T-cell (primary cell): ENCODE measurements at regions not wholly inside any gene's neighbourhood (a gene's known extent, or its start where the extent isn't known, plus 50 kb on each side); places are given as distances from the start of the nearest gene placed in this dataset.

ENCODE experiments used
- ATAC-seq, 4 experiments: fragments of 200-7000 bp in 3 of 4; fragments of 150-1000 bp in 1 of 4; cut with Tn5 transposase; replicated peaks in 1 of 4; 1 replicate in 3 of 4; 2 replicates in 1 of 4; pipeline ENCODE4 v1.10.0; 2021; ENCODE audit warnings: moderate library complexity in 3 of 4, mild to moderate bottlenecking in 2 of 4, moderate number of reproducible peaks in 1 of 4
- CTCF ChIA-PET, 2 donors: fragments of 300-600 bp; sonication (Branson Sonifier 250); formaldehyde crosslinking; loops; one replicate each; lab custom pipeline; 2022; ENCODE audit warnings: antibody characterized with exemption in 2 of 2; lab: Charles Lee
- POLR2A ChIA-PET, 2 donors: fragments of 300-600 bp; sonication (Branson Sonifier 250); formaldehyde crosslinking; loops; one replicate each; lab custom pipeline; 2022; ENCODE audit warnings: antibody characterized with exemption in 2 of 2; lab: Charles Lee
- DNase-seq, 35 experiments: peaks; one replicate each; pipeline versions ENCODE4 v3.0.0 to v3.0.0-alpha.2; 2013 to 2023
- H3K27ac ChIP-seq: one replicate; pipeline ENCODE4 v1.5.1; 2013; ENCODE audit warnings: low read length
- H3K27me3 ChIP-seq, 2 experiments: replicated peaks in 1 of 2; 1 replicate in 1 of 2; 2 replicates in 1 of 2; pipeline versions ENCODE4 v1.6.1 to v1.7.0; 2013; ENCODE audit warnings: low read length in 1 of 2, mixed read lengths in 1 of 2; ENCODE audit not compliant: control insufficient read depth in 2 of 2, insufficient read depth in 2 of 2; ENCODE audit errors: extremely low read depth in 1 of 2
- H3K36me3 ChIP-seq, 2 donors: 1 replicate in 1 of 2; 2 replicates in 1 of 2; pipeline versions ENCODE4 v1.6.1 to v1.7.0; 2013; ENCODE audit warnings: low read length in 1 of 2; ENCODE audit not compliant: control insufficient read depth in 2 of 2, insufficient read depth in 1 of 2; ENCODE audit errors: extremely low read depth in 1 of 2
- H3K4me1 ChIP-seq, 2 experiments: 1 replicate in 1 of 2; 2 replicates in 1 of 2; pipeline versions ENCODE4 v1.6.1 to v1.7.0; 2013; ENCODE audit warnings: low read length in 2 of 2, mixed read lengths in 1 of 2; ENCODE audit not compliant: insufficient read depth in 2 of 2, control insufficient read depth in 1 of 2; ENCODE audit errors: extremely low read depth in 1 of 2
- H3K4me3 ChIP-seq, 2 donors: 1 replicate in 1 of 2; 2 replicates in 1 of 2; pipeline versions ENCODE4 v1.5.1 to v1.7.0; 2013; ENCODE audit warnings: mild to moderate bottlenecking in 2 of 2, low read length in 1 of 2, moderate library complexity in 1 of 2; ENCODE audit not compliant: control insufficient read depth in 1 of 2; ENCODE audit errors: extremely low read depth in 1 of 2
- H3K9me3 ChIP-seq: 2 replicates; pipeline ENCODE4 v1.7.0; 2013
- H3K27ac Mint-ChIP-seq, 2 donors: one replicate each; pipeline ENCODE4 v1.8.0; 2020 to 2021; ENCODE audit warnings: mild to moderate bottlenecking in 2 of 2, mixed read lengths in 2 of 2
- H3K27me3 Mint-ChIP-seq, 2 donors: one replicate each; pipeline ENCODE4 v1.8.0; 2021 to 2022; ENCODE audit warnings: mixed read lengths in 2 of 2
- H3K36me3 Mint-ChIP-seq: one replicate; pipeline ENCODE4 v1.8.0; 2021; ENCODE audit warnings: mixed read lengths
- H3K4me1 Mint-ChIP-seq, 3 donors: one replicate each; pipeline ENCODE4 v1.8.0; 2020 to 2022; ENCODE audit warnings: mixed read lengths in 3 of 3, mild to moderate bottlenecking in 1 of 3
- H3K4me3 Mint-ChIP-seq, 3 donors: one replicate each; pipeline ENCODE4 v1.8.0; 2020 to 2022; ENCODE audit warnings: mild to moderate bottlenecking in 3 of 3, mixed read lengths in 3 of 3, moderate library complexity in 3 of 3
- H3K9me3 Mint-ChIP-seq, 3 donors: one replicate each; pipeline ENCODE4 v1.8.0; 2020 to 2022; ENCODE audit warnings: mixed read lengths in 3 of 3
- WGBS: methylation state at CpG from one replicate; pipeline ENCODE4 v1.1.5; 2013; ENCODE audit warnings: missing lambda C conversion rate; ENCODE audit not compliant: insufficient coverage; 5-methylcytosine and 5-hydroxymethylcytosine counted together

DNA sequence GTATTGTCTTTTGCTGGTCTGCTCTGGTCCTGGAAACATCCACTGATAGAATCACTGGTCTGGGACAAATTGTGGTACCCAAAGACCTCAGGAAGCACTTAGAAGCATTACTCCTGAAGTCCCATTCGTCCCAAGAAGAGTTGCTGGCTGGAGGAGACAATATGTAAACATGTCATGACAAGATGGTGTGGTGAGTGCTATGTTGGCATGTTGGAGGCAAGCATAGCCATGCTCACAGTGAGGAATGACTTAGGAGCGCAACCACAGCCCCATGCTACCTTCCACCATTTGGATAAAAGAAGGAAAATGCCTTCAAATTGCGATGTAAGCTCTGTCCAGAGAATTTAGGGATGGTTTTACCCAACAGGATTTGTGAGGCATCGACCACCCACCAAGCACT is 115.8 kb upstream of the STC2 start:
- Mint-ChIP-seq H3K27ac (no peak overlapping the region), H3K36me3 (no peaks in the 10 kb centered on the region), H3K4me1 (no peaks in the 10 kb centered on the region), H3K4me3 (no peak overlapping the region), H3K9me3 (no peaks in the 10 kb centered on the region), H3K27me3 (peaks cover 4 to 17% of the 10 kb centered on the region in 2 donors)
- Histone ChIP-seq H3K27me3 (peaks cover 2 to 12% of the 10 kb centered on the region in 2 experiments), H3K9me3 (no peaks in the 10 kb centered on the region), H3K36me3 (no peaks in the 10 kb centered on the region), H3K4me1 (no peaks in the 10 kb centered on the region), H3K4me3 (no peak overlapping the region), H3K27ac (no peak overlapping the region)
- DNase-seq (no peak), ATAC-seq (no peak)
- ChIA-PET POLR2A (no interaction called here), CTCF (no interaction called here)
- 29% methylated on average over 1 of the region's 4 CpGs for WGBS

DNA sequence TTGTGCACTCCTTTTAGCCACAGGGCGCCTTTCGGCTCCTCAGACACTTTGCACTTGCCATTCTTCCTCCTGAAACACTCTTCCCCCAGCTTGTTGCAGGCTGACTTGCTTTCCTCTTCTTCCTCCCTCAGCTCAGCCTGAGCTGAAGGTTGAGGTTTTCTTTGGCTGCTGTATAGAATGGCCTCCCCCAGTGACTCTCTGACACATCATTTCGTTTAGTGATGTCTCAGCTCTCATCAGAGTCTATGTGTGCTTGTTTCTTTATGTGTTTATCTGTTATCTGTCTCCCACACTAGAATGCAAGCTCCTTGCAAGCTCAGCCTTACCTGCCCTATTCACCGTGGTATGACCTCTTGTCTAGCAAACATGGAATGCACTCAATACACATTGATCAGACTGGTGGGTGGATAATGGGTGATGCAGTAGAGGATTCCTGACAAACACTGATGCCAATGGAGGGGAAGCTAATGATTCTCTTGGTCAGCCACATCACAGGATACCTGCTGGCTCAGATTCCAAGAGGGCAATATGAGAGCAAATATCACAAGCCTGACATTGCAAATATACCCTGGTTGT is 112.9 kb upstream of the STC2 start:
- WGBS = 75% methylated on average over 2 of the region's 4 CpGs
- Mint-ChIP-seq H3K4me3 (no peak overlapping the region), H3K9me3 (no peaks in the 10 kb centered on the region), H3K27ac (no peak overlapping the region), H3K4me1 (no peaks in the 10 kb centered on the region), H3K36me3 (no peaks in the 10 kb centered on the region), H3K27me3 (peaks cover 8 to 18% of the 10 kb centered on the region in 2 donors)
- Histone ChIP-seq H3K36me3 (no peaks in the 10 kb centered on the region), H3K27ac (no peak overlapping the region), H3K9me3 (no peaks in the 10 kb centered on the region), H3K4me3 (no peak overlapping the region), H3K4me1 (no peaks in the 10 kb centered on the region), H3K27me3 (peaks cover 0 to 17% of the 10 kb centered on the region in 2 experiments)
- POLR2A ChIA-PET = no interaction called here
- DNase-seq (no peak), ATAC-seq (no peak)
- CTCF ChIA-PET = no interaction called here

DNA sequence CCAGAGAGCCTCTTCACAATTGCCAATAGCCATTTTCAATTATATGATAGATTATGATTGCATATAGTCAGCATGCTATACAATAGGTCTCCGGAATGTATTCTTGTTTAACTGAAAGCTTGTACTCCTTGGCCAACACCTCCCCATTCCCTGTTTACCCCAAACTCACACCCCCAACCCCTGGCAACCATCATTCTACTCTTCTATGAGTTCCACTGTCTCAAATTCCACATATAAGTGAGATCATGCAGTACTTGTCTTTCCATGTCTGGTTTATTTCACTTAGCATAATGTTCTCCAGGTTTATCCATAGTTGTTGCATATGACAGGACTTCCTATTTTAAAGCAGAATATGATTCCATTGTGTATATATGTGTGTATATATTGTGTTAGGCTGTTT is 110.7 kb upstream of the STC2 start:
- Histone ChIP-seq H3K4me1 (no peaks in the 10 kb centered on the region), H3K4me3 (no peak overlapping the region), H3K36me3 (no peaks in the 10 kb centered on the region), H3K27me3 (peaks cover 0 to 16% of the 10 kb centered on the region in 2 experiments), H3K9me3 (no peaks in the 10 kb centered on the region), H3K27ac (no peak overlapping the region)
- POLR2A ChIA-PET = no interaction called here
- Mint-ChIP-seq H3K36me3 (no peaks in the 10 kb centered on the region), H3K27me3 (peaks cover 12 to 23% of the 10 kb centered on the region in 2 donors), H3K27ac (no peak overlapping the region), H3K9me3 (peaks cover 0 to 4% (median 0%) of the 10 kb centered on the region in 3 donors), H3K4me3 (no peak overlapping the region), H3K4me1 (no peaks in the 10 kb centered on the region)
- 100% methylated on average over 1 of the region's 1 CpG for WGBS
- no peak for ATAC-seq
- DNase-seq = no peak
- CTCF ChIA-PET = no interaction called here

- Mint-ChIP-seq H3K36me3 (no peaks in the 10 kb centered on the region), H3K4me3 (no peak overlapping the region), H3K9me3 (peaks cover 0 to 4% (median 0%) of the 10 kb centered on the region in 3 donors), H3K27ac (no peak overlapping the region), H3K27me3 (peaks cover 15 to 25% of the 10 kb centered on the region in 2 donors), H3K4me1 (no peaks in the 10 kb centered on the region)
- Histone ChIP-seq H3K4me3 (no peak overlapping the region), H3K4me1 (no peaks in the 10 kb centered on the region), H3K27me3 (peaks cover 0 to 13% of the 10 kb centered on the region in 2 experiments), H3K27ac (no peak overlapping the region), H3K36me3 (no peaks in the 10 kb centered on the region), H3K9me3 (no peaks in the 10 kb centered on the region)
- 63% methylated on average over 12 of the region's 15 CpGs for WGBS
- CTCF ChIA-PET = no interaction called here
- no peak for DNase-seq
- POLR2A ChIA-PET = no interaction called here
- ATAC-seq = no peak
These were observed 107.2 kb upstream of the STC2 start for GRCh38 chr5:173435447-173435846.

DNA sequence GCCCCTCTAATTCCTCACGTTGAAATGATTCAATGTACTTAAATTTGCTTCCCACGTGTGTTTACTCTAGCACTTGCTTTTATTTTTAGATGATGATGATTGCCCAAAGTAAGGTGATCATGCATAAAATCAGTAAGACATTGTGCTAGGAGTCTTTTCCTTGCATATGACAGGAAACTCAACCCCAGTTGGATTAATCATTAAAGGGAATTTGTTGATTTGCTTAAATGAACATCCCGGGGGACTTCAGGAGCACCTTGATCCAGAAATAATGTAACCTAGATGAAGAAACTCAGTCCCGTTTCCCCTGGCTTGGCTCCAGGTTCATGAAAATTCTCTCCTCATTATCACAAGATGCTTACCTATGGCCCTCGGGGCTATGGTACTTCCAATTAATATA is 106.1 kb upstream of the STC2 start:
- peaks cover 0 to 13% of the 10 kb centered on the region in 2 experiments for H3K27me3 ChIP-seq
- H3K27ac ChIP-seq = no peak overlapping the region
- no peaks in the 10 kb centered on the region for H3K36me3 ChIP-seq
- no peak for ATAC-seq
- Mint-ChIP-seq H3K4me1 (no peaks in the 10 kb centered on the region), H3K27me3 (peaks cover 14 to 20% of the 10 kb centered on the region in 2 donors), H3K9me3 (peaks cover 0 to 4% (median 0%) of the 10 kb centered on the region in 3 donors), H3K4me3 (no peak overlapping the region), H3K27ac (no peak overlapping the region), H3K36me3 (no peaks in the 10 kb centered on the region)
- POLR2A ChIA-PET = no interaction called here
- DNase-seq = no peak
- CTCF ChIA-PET = no interaction called here
- H3K4me1 ChIP-seq = no peaks in the 10 kb centered on the region
- WGBS = 100% methylated on average over 1 of the region's 5 CpGs
- no peaks in the 10 kb centered on the region for H3K9me3 ChIP-seq
- H3K4me3 ChIP-seq = no peak overlapping the region

DNA sequence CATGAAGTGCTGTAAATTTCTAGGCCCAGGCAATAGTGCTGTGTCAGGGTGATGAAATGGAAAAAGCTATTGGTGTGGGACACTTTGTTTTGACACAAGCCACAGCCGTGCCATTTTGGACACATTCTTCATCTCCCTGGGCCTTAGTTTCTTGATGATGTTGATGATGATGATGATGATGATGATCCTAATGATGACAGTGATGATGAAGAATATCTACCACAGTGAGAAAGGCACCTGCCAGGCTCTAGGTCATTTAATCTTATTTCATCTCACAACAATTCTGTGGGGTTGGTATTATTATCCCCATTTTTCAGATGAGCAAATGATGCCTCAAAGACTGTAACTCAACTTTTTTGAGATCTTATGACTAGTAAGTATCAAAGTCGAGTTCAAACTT is 102.2 kb upstream of the STC2 start:
- H3K27me3 ChIP-seq = peaks cover 0 to 3% of the 10 kb centered on the region in 2 experiments
- no peak for ATAC-seq
- no peaks in the 10 kb centered on the region for H3K9me3 Mint-ChIP-seq
- H3K36me3 ChIP-seq = no peaks in the 10 kb centered on the region
- H3K9me3 ChIP-seq = no peaks in the 10 kb centered on the region
- H3K4me3 ChIP-seq = no peak overlapping the region
- CTCF ChIA-PET = no interaction called here
- DNase-seq = no peak
- H3K27ac ChIP-seq = no peak overlapping the region
- no peak overlapping the region for H3K27ac Mint-ChIP-seq
- H3K4me1 ChIP-seq = no peaks in the 10 kb centered on the region
- no peak overlapping the region for H3K4me3 Mint-ChIP-seq
- H3K4me1 Mint-ChIP-seq = no peaks in the 10 kb centered on the region
- POLR2A ChIA-PET = no interaction called here
- WGBS = no CpG with 5 or more reads among the region's 2 CpGs
- H3K36me3 Mint-ChIP-seq = no peaks in the 10 kb centered on the region
- peaks cover 4 to 13% of the 10 kb centered on the region in 2 donors for H3K27me3 Mint-ChIP-seq
